HG03354 (cell line): ENCODE measurements at regions not wholly inside any gene's neighbourhood (a gene's known extent, or its start where the extent isn't known, plus 50 kb on each side); places are given as distances from the start of the nearest gene placed in this dataset.

Experiments
- ATAC-seq: cut with Tn5 transposase; IDR thresholded peaks from one replicate; pipeline ENCODE4 v1.9.1; 2021; ENCODE audit warnings: mild to moderate bottlenecking; ENCODE audit not compliant: unreplicated experiment, poor library complexity, severe bottlenecking

DNA sequence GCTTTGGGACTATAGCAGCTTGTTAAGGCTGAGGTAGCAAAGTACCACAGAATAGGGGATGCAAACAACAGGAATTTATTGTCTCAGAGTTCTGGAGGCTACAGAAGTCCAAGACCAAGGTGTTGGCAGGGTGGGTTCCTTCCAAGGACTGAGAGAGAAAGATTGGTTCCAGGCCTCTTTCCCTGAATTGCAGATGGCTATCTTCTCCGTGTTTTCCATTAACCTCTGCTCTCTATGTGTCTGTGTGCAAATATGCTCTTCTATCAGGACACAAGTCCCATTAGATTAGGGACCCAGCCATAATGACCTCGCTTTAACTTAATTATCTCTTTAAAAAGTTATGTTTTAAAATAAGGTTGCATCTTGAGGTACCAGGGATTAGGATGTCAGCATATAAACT lies 1732.9 kb upstream of the SLC10A2 start:
- no peak for ATAC-seq

DNA sequence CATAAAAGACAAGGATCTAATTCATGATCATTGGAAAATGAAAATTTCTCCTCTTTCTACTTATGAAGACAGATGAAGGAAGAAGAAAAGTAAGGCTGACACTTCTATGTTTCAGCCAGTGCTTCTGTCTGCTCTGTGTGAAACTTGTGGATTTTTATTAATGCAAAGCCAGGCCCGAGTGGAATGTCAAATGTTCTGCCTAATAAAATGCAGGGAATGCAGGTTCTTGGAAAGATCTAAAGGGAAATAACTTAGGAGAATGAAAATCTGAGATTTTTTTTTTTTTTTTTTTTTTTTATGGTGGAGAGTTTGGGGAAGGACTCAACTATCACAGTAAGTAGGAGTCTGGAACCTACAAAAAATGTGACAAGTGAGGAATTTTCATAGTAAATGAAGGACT lies 1732.3 kb upstream of the SLC10A2 start:
- ATAC-seq, result no peak

DNA sequence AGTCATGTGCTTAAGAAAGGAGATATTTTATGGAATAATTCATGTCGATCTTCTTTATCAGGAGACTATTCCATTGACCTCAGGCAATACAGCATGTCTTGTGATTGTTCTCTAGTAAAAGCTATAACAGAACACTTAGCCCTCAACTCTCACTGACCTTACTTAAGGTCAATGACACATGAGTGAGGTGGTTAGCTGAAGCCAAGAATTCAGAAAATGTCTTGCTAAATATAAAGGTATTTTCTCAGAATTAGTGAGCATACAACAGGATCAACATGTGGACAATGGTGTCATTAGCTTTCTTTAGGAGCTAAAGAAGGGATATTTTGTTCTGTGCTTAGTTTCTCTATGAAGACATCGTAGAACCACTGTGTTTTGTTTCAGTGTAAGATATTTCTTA lies 1730.4 kb upstream of the SLC10A2 start:
- ATAC-seq, result no peak

DNA sequence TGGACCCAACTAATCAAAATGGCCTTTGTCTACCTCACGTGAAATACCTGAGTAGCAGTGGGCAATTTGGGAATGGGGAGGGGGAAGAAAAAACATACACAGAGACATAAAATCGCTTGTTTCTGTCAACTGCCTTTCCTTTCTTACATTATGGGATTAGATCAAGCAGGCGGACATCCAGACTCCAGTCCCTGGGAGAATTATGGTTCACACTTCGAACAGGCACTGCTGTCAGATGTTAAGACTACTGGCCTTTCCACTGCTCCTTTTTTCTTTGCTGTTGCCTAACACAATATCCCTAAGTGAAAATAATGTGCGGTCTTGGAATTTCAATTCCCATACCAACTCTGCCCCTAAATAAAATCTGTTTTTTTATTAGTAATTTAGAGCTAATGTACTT lies 1719.7 kb upstream of the SLC10A2 start:
- ATAC-seq, result no peak

DNA sequence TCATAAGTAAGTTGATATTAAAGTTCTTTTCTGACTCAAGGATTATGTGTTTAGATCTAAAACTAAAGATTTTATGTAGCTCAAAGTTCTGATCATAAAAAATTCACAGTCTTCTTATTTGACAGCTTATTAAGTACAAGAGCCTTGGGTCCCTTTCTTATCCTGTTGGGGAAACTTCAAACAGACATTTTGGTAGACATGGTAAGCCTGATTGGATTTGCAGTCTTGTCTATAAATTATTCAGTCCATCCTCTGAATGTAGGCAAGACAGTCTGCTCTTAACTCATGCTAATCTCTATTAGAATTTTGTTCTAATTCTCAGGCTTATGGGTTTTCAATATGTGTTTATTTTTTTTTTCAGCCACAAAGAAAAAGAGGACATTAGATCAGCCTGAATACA lies 1718.7 kb upstream of the SLC10A2 start:
- no peak for ATAC-seq

DNA sequence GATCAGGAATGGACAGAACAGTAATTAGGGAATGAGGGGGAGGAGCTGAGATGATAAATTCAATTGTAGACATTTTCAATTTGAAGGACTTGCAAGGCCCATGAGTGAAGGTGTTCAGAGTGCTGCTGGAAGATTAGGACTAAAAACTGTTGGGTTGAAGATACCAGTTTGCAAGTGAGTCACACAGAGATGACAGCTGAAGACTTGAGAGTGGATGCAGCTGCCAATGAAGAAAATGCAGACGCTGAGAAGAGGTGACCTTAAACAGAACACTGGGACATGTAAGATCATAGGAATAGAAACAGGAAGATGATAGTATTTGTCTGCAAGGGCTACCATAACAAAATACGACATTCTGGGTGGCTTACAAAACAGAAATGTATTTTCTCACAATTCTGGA lies 1716.5 kb upstream of the SLC10A2 start:
- ATAC-seq, result no peak

DNA sequence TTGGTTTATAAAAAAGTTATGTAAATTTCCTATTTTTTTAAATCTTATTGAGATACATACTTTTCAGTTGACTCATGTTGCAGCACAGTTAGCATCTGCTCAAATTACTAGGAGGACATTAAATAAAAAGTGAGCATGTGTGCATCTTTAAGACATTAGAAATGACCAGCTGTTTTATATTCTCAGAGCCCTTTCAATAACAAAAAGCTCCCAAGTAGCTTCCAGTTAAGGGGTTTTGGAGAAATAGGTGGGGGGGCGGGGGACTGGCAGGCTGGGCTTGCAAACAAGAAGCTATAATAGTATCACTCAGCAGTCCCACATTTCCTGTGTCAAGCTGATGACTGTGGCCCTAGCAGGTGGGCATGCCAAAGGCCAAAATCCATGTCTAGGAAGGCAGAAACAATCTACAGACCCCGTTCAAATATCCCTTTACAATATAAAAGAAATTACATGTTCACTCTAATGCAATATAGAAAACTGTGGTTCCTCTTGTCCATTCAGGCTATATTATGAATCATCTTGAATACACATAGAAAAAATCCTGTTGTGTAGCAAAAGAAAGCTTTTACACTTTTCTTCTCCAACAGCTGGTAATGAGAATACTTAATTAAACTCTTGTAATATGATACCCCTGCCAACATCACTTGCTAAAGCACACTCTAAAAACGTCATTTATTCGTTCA lies 1713.2 kb upstream of the SLC10A2 start:
- no peak for ATAC-seq

DNA sequence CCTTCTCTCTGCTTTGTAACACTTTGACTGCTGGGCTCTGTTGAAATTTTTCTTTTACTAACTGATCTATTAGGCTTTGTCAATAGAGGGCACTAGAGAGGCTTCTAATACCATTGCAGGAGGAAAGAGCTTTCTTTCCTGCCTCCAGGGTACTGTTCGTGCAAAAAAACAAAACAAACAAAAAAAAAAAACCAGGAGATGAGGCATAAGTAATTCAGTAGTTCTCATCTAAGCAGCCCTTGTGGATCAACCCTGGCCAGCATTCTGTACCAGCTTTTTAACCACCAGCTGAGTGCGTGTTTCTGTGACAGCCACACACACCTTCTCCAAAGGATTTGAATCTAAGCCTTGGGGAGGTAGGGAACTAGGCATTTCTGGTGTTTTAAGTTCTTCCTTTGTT lies 1707.6 kb upstream of the SLC10A2 start:
- peak; percentile 75 for ATAC-seq

DNA sequence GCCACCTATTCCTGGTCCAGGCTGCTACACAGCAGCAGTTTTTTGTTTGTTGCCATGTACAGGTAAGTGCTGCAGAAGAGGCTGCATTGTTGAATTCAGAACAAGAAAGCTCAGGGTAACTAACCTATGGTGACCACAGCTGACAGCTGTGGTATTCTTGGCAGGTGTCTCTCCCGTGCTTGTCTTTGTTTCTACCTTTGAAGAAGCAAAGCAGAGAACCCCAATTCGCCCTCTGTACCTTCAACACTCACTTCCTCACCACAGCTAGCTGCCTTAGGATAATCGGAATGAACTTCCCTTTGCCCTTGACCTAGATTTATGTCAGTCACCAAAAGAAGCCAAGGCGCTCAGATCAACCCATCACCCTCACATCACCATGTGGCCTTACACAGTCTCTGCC lies 1703.3 kb upstream of the SLC10A2 start:
- no peak for ATAC-seq

DNA sequence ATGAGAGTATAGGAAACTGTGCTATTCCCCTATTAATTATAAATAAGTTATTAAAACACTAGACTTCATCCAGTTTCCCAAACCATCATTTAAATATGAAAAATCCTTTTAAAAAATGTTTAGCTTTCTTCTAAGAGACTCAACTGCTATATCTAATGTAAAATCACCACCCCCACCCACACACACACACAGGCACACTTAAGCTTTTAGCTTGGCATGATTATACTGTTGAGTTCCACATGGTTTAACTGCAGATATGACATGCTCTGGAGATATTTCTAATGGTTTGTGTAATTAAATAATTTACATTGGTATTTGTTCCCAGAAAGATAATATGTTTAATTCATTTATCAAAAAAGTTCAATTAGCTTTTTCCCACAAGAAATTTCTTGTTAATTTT lies 1700.1 kb upstream of the SLC10A2 start:
- ATAC-seq, result no peak

DNA sequence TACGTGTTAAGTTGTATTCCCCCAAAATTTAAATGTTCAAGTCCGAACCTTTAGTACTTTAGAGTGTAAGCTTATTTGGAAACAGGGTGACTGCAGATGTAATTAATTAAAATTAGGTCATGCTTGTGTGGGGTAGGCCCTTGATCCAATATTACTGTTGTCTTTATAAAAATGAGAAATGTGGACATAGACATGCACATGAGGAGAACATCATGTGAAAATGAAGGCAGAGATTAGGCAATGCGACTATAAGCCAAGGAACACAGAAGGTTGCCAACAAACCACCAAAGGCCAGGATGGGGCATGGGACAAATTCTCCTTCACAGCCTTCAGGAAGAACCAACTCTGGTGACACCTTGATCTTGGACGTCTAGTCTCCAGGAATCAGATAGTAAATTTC lies 1698.4 kb upstream of the SLC10A2 start:
- ATAC-seq, result no peak

DNA sequence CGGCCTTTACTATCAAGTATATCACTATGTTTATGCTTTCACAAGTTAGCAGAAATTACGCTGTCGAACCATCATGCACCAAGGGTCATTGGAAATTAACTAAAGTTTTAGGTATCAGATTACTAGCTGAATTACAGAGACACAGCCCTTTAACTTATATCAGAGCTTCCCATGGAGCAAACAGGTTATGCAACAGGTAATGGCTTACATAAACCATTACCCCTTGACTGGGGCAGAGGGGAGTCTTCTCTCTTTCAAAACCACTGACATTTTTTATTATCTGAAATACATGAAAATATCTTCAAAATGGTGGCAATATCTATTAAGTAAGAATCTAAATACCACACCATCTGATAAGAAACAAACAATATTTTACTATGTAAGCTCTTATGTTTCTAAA lies 1692.9 kb upstream of the SLC10A2 start:
- ATAC-seq, result no peak

DNA sequence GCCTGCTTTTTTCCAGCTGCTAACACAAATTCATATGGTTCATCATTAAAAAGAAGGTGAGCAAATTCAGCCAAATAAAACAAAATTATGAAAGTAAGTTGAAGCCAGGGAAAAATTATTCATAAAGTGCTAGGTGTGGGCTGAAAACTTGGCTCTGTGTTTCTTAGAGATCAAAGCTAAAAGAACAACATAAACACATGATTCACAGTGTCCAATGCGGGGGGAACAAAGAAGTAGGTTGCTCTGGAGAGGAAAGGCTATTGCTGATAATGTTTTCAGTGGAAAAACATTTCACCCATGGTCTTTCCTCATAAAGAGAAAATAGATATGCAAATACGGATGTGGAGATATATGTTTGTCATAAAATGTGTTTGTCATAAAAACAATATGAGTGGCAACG lies 1691.5 kb upstream of the SLC10A2 start:
- ATAC-seq, result no peak

DNA sequence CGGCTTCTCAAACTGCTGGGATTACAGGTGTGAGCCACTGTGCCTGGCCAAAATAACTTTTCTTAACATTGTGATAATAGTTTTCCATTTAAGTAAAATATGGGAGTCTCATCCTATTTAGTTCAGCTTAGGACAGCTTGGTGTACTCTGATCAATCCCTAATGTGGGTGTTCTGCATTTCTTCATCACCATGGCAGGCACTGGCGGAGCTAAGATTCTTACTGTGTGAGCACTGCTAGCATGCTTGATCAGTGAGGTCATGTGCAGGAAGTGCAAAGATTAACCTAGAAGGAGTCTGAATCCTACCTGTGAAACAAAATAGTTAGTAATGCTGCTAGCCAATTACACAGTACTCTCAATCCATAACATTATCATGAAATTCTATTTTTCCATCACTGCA lies 1684.2 kb upstream of the SLC10A2 start:
- ATAC-seq, result no peak

DNA sequence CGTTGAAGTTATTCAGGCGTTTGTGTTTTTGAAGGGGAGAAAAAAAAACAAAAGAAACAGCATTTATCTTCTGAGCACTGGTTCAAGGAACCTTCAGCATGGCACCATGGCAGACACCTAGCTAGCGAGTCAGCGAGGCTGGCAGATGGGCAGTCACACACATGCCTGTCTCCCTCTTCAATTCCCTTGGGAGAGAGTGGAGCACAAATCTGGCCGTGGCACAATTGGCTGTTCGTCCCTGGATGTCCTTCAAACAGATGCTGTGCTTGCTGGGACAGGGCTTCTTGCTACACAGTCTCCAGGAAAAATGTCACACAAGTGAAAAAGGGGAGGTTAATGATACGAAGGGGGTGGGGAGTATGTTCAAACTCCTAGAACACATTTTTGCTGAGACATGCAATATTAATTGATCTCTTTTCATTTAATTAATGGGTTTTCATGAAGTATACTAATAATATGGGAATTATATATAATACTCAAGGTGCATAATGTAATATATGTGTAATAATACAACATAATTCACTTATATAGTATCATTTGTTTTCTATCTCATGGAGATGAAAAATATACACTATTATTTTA lies 1674.5 kb upstream of the SLC10A2 start:
- no peak for ATAC-seq

DNA sequence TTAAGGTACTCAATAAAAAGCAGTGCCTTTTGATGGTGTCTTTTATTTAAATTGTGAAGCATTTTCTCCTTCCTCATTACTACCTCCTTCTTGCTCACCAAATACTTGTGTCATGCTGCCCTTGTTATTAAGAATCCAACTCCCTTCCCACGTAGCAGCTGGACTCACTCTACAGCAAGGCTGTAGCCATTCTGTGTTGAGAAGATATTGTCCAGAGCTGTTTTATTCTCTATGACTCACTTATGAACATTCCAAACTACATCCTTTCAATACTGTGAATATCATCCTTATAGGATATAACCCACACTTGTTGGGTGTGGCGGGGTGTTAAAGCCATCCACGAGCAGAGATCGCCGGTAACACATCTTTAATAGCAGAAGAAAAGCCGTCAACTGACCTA lies 1671.5 kb upstream of the SLC10A2 start:
- no peak for ATAC-seq

DNA sequence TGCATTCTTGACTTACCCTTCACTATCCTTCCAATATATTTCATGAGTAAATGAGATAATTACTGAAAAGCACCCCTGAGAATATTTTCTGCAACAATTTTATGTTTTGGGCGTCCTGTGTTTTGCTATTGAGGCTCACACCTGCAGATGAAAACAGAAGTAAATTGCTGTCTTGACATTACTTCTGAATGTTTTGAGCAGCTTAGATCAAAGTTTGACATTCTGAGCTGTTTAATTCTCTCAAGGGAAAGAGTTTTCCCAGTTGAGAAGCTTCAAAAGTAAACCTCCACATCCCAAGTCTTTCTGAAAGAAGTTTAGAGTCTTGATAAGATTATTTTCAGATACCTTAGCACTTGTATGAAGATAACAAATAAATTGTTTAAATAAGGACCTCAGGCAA lies 1667.2 kb upstream of the SLC10A2 start:
- no peak for ATAC-seq

DNA sequence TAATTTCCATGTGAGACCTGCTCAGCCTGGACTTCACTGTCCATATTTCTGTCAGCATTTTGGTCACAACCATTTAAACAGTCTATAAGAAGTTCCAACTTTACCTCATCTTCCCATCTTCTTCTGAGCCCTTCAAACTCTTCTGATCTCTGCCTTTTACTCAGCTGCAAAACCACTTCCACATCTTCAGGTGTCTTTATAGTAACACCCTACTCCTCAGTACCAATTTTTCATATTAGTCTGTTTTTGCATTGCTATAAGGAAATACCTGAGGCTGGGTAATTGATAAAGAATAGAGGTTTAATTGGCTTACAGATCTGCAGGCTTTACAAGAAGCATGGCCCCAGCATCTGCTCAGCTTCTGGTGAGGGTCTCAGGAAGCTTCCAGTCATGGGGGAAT lies 1648.9 kb upstream of the SLC10A2 start:
- ATAC-seq, result no peak

DNA sequence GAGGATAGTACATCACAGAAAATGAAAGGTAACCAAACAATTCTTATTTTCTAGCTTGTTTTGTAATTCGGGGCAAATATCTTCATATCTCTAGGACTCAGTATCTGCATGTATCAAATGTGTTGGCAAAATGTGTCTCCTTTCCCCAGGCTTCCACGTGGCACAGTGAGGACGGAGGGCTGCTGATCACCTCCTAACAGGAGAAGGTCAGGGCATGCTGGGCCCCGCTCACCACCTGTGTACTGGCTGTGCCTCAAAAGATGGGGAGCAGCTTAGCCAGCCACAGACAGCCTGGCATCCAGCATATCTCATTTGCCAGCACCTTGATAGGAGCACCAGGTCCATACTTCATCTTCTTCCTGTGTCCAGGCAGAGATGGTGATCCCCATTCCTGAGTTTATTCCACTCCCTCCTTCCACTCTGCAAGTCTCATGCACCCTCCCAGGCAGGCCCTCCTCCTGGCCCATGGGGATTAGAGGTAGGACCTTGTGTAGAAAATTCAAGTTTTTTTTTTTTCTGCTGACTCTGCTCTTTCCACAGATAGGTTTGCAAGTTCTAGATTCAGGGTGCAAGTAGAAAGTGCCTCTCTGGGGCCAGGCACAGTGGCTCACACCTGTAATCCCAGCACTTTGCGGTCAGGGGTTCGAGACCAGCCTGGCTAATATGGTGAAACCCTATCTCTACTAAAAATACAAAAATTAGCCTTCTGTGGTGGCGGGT lies 1639.0 kb upstream of the SLC10A2 start:
- ATAC-seq, result no peak

DNA sequence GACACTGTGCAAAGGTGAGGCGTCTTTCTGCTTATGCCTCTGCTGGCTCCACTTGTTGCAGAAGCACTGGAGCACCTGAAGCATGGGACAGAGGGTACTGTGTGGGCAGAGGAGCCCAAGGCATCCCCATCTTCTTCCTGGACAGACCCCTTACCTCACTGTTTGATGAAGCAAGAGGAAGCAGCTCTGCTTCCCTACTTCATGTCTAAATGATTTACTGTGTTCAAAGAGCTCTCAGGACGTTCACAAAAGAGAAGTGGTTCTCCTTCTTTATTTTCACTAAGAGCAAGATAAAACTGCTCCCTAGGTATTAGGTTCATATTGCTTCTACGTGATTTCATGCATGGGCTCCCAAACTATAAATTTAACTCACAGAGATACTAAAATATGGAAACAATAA lies 1635.4 kb upstream of the SLC10A2 start:
- ATAC-seq, result no peak

DNA sequence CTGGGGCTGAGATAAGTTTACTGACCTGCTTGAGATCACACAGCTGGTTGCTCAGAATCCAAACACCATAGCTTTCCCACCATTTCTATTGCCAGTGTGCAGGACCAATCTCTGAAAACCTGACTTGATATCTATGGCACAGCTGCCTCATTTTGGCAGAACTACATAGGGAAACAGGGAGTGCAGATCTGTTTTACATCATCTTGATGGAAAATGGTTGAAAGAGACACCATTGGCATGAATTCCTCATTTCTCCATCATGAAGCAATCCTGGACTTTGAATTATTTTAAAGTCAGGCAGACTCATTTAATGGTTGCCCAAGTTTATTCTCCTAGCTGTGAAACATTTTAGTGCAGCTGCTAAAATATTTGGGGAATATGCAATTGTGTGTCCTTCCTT lies 1628.2 kb upstream of the SLC10A2 start:
- ATAC-seq, result no peak
